Astrocyte (in vitro differentiated cells and primary cell): ENCODE measurements at regions not wholly inside any gene's neighbourhood (a gene's known extent, or its start where the extent isn't known, plus 50 kb on each side); places are given as distances from the start of the nearest gene placed in this dataset.

Experiments used
- EZH2 ChIP-seq: IDR thresholded peaks from 2 replicates; pipeline ENCODE4 v1.6.1; 2012; ENCODE audit warnings: mild to moderate bottlenecking, low read length, inconsistent platforms; ENCODE audit not compliant: insufficient read depth
- TF ChIP-seq, protein P1 (sequence below): IDR thresholded peaks from 2 replicates; pipeline ENCODE4 v1.5.1; 2011; ENCODE audit warnings: low read depth, mild to moderate bottlenecking, inconsistent platforms, low read length, moderate library complexity; ENCODE audit not compliant: insufficient read depth

DNA sequence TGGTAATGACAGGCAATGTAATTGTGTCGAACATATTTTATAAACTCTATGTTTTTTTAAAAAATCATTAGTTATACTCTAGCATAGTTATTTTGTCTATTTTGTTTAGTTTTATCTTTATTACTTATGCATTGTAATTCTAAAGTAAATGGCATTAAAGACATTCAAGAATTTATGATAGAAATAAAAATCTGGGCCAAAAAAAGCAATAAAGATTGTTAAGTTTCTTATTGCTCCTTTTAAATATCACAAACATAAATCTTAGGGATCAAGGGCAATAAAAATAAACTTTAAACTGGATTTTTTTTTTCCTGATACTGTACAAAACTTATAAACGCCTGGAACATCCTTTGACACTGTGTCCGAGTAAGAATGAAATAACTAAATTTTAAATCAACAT is 931.5 kb upstream of the EYS start:
- TF ChIP-seq, protein P1, sequence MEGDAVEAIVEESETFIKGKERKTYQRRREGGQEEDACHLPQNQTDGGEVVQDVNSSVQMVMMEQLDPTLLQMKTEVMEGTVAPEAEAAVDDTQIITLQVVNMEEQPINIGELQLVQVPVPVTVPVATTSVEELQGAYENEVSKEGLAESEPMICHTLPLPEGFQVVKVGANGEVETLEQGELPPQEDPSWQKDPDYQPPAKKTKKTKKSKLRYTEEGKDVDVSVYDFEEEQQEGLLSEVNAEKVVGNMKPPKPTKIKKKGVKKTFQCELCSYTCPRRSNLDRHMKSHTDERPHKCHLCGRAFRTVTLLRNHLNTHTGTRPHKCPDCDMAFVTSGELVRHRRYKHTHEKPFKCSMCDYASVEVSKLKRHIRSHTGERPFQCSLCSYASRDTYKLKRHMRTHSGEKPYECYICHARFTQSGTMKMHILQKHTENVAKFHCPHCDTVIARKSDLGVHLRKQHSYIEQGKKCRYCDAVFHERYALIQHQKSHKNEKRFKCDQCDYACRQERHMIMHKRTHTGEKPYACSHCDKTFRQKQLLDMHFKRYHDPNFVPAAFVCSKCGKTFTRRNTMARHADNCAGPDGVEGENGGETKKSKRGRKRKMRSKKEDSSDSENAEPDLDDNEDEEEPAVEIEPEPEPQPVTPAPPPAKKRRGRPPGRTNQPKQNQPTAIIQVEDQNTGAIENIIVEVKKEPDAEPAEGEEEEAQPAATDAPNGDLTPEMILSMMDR, result no peak
- no peak for TF ChIP-seq EZH2
